Liver (tissue), 8 donors: ENCODE measurements at regions not wholly inside any gene's neighbourhood (a gene's known extent, or its start where the extent isn't known, plus 50 kb on each side); places are given as distances from the start of the nearest gene placed in this dataset.

Source experiments
- DNase-seq: peaks from one replicate; pipeline ENCODE4 v3.0.0-alpha.2; 2017; ENCODE audit warnings: low spot score
- H3K27ac ChIP-seq, 2 donors: one replicate each; pipeline ENCODE4 v1.7.0; 2013; ENCODE audit warnings: inconsistent platforms in 2 of 2, low read length in 2 of 2, control low read depth in 1 of 2, low read depth in 1 of 2, mild to moderate bottlenecking in 1 of 2
- H3K27me3 ChIP-seq, 4 donors: one replicate each; pipeline versions ENCODE4 v1.6.1 to v1.7.0; 2013; ENCODE audit warnings: low read length in 3 of 4, inconsistent platforms in 1 of 4, mild to moderate bottlenecking in 1 of 4, moderate library complexity in 1 of 4; ENCODE audit not compliant: control insufficient read depth in 4 of 4, insufficient read depth in 4 of 4
- H3K36me3 ChIP-seq, 4 donors: one replicate each; pipeline versions ENCODE4 v1.6.1 to v1.7.0; 2013; ENCODE audit warnings: low read length in 3 of 4, mild to moderate bottlenecking in 3 of 4, low read depth in 1 of 4, moderate library complexity in 1 of 4; ENCODE audit not compliant: control insufficient read depth in 4 of 4, insufficient read depth in 3 of 4
- H3K4me1 ChIP-seq, 4 donors: one replicate each; pipeline versions ENCODE4 v1.6.1 to v1.7.0; 2013; ENCODE audit warnings: low read length in 3 of 4, mild to moderate bottlenecking in 3 of 4, moderate library complexity in 1 of 4; ENCODE audit not compliant: control insufficient read depth in 4 of 4, insufficient read depth in 4 of 4
- H3K4me3 ChIP-seq, 3 donors: one replicate each; pipeline versions ENCODE4 v1.6.1 to v1.7.0; 2013; ENCODE audit warnings: low read length in 3 of 3, control low read depth in 1 of 3, low read depth in 1 of 3, mild to moderate bottlenecking in 1 of 3
- H3K9ac ChIP-seq, 2 donors: one replicate each; pipeline ENCODE4 v1.7.0; 2013; ENCODE audit warnings: low read length in 2 of 2, mild to moderate bottlenecking in 2 of 2, moderate library complexity in 2 of 2, control low read depth in 1 of 2, low read depth in 1 of 2
- H3K9me3 ChIP-seq, 4 donors: one replicate each; pipeline versions ENCODE4 v1.6.1 to v1.7.0; 2013; ENCODE audit warnings: low read length in 3 of 4; ENCODE audit not compliant: control insufficient read depth in 4 of 4
- EGR1 ChIP-seq, 2 donors: IDR thresholded peaks; 2 replicates each; pipeline ENCODE4 v1.6.1; 2016 to 2018; ENCODE audit warnings: antibody characterized with exemption in 2 of 2, low read depth in 2 of 2
- FOXA1 ChIP-seq: IDR thresholded peaks from 2 replicates; pipeline ENCODE4 v1.6.1; 2016; ENCODE audit warnings: antibody characterized with exemption
- FOXA2 ChIP-seq: IDR thresholded peaks from 2 replicates; pipeline ENCODE4 v1.6.1; 2016; ENCODE audit warnings: antibody characterized with exemption
- GABPA ChIP-seq, 2 donors: IDR thresholded peaks in 1 of 2; conservative IDR thresholded peaks in 1 of 2; 2 replicates each; pipeline ENCODE4 v1.6.1; 2016; ENCODE audit warnings: antibody characterized with exemption in 2 of 2, mild to moderate bottlenecking in 1 of 2, moderate library complexity in 1 of 2
- HNF4A ChIP-seq, 2 donors: conservative IDR thresholded peaks; 2 replicates each; pipeline ENCODE4 v1.6.1; 2016; ENCODE audit warnings: antibody characterized with exemption in 2 of 2, mild to moderate bottlenecking in 2 of 2
- HNF4G ChIP-seq: IDR thresholded peaks from 2 replicates; pipeline ENCODE4 v1.6.1; 2016; ENCODE audit warnings: antibody characterized with exemption
- JUND ChIP-seq, 2 donors: IDR thresholded peaks; 2 replicates each; pipeline ENCODE4 v1.6.1; 2016; ENCODE audit warnings: antibody characterized with exemption in 2 of 2
- NR2F2 ChIP-seq: IDR thresholded peaks from 2 replicates; pipeline ENCODE4 v1.6.1; 2016; ENCODE audit warnings: antibody characterized with exemption
- SP1 ChIP-seq: IDR thresholded peaks from 2 replicates; pipeline ENCODE4 v1.6.1; 2018; ENCODE audit warnings: antibody characterized with exemption, mild to moderate bottlenecking
- YY1 ChIP-seq: IDR thresholded peaks from 2 replicates; pipeline ENCODE4 v1.6.1; 2016; ENCODE audit warnings: antibody characterized with exemption, mild to moderate bottlenecking
- WGBS: extraction: QIAGEN DNeasy Blood & Tissue Kit; methylation state at CpG from one replicate; pipeline ENCODE4 v1.1.7; 2013; 5-methylcytosine and 5-hydroxymethylcytosine counted together
- TF ChIP-seq, protein P1 (sequence below): IDR thresholded peaks from 2 replicates; pipeline ENCODE4 v1.6.1; 2016; ENCODE audit warnings: antibody characterized with exemption, mild to moderate bottlenecking
- TF ChIP-seq, protein P2 (sequence below): IDR thresholded peaks from 2 replicates; pipeline ENCODE4 v1.6.1; 2016; ENCODE audit warnings: antibody characterized with exemption
- TF ChIP-seq, protein P3 (sequence below): IDR thresholded peaks from 2 replicates; pipeline ENCODE4 v1.6.1; 2016; ENCODE audit warnings: antibody characterized with exemption
- TF ChIP-seq, protein P4 (sequence below): fragments of 150-350 bp; IDR thresholded peaks from 2 replicates; pipeline ENCODE4 v1.5.1; 2017; ENCODE audit warnings: improper control_type of control experiment, low read depth, low read length; ENCODE audit not compliant: missing input control
- donor health status: healthy.
- donor health status: healthy.
- donor health status: healthy.
- donor health status: healthy.
- donor health status: healthy.

DNA sequence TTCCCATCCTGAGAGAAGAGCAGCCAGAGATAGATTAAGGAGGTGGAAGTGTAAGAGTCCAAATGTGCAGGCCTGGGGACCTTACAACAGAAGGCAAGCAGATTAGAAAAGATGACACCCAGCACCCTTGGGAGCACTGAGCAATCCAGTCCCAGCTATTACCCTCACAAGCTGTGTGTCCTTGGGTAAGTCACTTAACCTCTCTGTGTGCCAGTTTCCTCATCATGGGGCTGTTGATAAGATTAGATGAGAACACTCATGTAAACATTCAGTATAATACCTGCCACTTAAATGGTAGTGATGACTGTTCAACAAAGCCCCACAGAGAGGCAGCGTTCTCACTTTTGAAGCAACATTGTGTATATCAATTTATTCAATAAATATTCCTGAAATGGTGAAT, 114.8 kb upstream of the CST7 start (continued):
- no peak for TF ChIP-seq YY1
- no peak for TF ChIP-seq HNF4A (conservative IDR thresholded peaks at IDR 0.05)
- no peak for TF ChIP-seq JUND (IDR thresholded peaks at IDR 0.05)

DNA sequence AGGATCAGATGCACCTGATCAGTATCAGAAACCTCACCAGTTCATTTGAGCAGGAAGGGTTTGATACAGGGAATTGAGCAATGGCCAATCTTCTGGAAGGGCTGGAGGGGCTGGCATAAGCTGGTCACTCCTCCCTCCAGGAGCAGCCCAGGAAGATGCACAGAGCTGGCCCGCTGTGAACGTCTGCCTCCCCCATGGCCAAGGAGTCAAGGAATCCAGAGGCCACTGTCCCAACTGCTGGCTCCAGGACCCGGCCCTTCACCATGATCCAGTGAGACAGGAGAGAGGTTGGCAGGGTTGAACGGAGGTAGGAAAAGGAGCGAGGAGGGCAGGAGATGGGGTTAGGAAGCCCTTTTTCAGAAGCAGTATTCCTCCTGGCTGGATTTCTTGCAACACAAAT, 113.9 kb upstream of the CST7 start:
- 81% methylated on average over 5 of the region's 5 CpGs for WGBS
- H3K4me1 ChIP-seq: no peaks in the 10 kb centered on the region
- no peak for DNase-seq

More for the DNA sequence above, 113.9 kb upstream of the CST7 start:
- Histone ChIP-seq H3K36me3 (no peaks in the 10 kb centered on the region), H3K27me3 (no peaks in the 10 kb centered on the region), H3K4me3 (no peak overlapping the region), H3K27ac (no peak overlapping the region), H3K9me3 (peaks cover 0 to 2% (median 0%) of the 10 kb centered on the region in 4 donors), H3K9ac (no peak overlapping the region)
- TF ChIP-seq NR2F2 (no peak), EGR1 (IDR thresholded peaks at IDR 0.05; ENCODE audit: low read depth in 2 of 2) (no peak), GABPA (IDR thresholded peaks at IDR 0.05 in 1 of 2, conservative IDR thresholded peaks at IDR 0.05 in 1 of 2) (no peak), SP1 (no peak), FOXA1 (no peak), HNF4G (no peak), JUND (IDR thresholded peaks at IDR 0.05) (no peak), FOXA2 (no peak)
- TF ChIP-seq, protein P1, sequence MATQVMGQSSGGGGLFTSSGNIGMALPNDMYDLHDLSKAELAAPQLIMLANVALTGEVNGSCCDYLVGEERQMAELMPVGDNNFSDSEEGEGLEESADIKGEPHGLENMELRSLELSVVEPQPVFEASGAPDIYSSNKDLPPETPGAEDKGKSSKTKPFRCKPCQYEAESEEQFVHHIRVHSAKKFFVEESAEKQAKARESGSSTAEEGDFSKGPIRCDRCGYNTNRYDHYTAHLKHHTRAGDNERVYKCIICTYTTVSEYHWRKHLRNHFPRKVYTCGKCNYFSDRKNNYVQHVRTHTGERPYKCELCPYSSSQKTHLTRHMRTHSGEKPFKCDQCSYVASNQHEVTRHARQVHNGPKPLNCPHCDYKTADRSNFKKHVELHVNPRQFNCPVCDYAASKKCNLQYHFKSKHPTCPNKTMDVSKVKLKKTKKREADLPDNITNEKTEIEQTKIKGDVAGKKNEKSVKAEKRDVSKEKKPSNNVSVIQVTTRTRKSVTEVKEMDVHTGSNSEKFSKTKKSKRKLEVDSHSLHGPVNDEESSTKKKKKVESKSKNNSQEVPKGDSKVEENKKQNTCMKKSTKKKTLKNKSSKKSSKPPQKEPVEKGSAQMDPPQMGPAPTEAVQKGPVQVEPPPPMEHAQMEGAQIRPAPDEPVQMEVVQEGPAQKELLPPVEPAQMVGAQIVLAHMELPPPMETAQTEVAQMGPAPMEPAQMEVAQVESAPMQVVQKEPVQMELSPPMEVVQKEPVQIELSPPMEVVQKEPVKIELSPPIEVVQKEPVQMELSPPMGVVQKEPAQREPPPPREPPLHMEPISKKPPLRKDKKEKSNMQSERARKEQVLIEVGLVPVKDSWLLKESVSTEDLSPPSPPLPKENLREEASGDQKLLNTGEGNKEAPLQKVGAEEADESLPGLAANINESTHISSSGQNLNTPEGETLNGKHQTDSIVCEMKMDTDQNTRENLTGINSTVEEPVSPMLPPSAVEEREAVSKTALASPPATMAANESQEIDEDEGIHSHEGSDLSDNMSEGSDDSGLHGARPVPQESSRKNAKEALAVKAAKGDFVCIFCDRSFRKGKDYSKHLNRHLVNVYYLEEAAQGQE: no peak
- TF ChIP-seq, protein P2, sequence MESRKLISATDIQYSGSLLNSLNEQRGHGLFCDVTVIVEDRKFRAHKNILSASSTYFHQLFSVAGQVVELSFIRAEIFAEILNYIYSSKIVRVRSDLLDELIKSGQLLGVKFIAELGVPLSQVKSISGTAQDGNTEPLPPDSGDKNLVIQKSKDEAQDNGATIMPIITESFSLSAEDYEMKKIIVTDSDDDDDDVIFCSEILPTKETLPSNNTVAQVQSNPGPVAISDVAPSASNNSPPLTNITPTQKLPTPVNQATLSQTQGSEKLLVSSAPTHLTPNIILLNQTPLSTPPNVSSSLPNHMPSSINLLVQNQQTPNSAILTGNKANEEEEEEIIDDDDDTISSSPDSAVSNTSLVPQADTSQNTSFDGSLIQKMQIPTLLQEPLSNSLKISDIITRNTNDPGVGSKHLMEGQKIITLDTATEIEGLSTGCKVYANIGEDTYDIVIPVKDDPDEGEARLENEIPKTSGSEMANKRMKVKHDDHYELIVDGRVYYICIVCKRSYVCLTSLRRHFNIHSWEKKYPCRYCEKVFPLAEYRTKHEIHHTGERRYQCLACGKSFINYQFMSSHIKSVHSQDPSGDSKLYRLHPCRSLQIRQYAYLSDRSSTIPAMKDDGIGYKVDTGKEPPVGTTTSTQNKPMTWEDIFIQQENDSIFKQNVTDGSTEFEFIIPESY: no peak
- TF ChIP-seq, protein P3, sequence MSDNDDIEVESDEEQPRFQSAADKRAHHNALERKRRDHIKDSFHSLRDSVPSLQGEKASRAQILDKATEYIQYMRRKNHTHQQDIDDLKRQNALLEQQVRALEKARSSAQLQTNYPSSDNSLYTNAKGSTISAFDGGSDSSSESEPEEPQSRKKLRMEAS: no peak
- TF ChIP-seq, protein P4, sequence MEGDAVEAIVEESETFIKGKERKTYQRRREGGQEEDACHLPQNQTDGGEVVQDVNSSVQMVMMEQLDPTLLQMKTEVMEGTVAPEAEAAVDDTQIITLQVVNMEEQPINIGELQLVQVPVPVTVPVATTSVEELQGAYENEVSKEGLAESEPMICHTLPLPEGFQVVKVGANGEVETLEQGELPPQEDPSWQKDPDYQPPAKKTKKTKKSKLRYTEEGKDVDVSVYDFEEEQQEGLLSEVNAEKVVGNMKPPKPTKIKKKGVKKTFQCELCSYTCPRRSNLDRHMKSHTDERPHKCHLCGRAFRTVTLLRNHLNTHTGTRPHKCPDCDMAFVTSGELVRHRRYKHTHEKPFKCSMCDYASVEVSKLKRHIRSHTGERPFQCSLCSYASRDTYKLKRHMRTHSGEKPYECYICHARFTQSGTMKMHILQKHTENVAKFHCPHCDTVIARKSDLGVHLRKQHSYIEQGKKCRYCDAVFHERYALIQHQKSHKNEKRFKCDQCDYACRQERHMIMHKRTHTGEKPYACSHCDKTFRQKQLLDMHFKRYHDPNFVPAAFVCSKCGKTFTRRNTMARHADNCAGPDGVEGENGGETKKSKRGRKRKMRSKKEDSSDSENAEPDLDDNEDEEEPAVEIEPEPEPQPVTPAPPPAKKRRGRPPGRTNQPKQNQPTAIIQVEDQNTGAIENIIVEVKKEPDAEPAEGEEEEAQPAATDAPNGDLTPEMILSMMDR: no peak
